Erythroblast (primary cell): ENCODE measurements at regions not wholly inside any gene's neighbourhood (a gene's known extent, or its start where the extent isn't known, plus 50 kb on each side); places are given as distances from the start of the nearest gene placed in this dataset.

Source experiments
- GATA1 ChIP-seq: IDR thresholded peaks from 2 replicates; pipeline ENCODE4 v1.6.1; 2011; ENCODE audit warnings: low read depth, mild to moderate bottlenecking, control low read depth, low read length, moderate library complexity
- POLR2A ChIP-seq: IDR thresholded peaks from 2 replicates; pipeline ENCODE4 v1.6.1; 2011; ENCODE audit warnings: mild to moderate bottlenecking, low read length

DNA sequence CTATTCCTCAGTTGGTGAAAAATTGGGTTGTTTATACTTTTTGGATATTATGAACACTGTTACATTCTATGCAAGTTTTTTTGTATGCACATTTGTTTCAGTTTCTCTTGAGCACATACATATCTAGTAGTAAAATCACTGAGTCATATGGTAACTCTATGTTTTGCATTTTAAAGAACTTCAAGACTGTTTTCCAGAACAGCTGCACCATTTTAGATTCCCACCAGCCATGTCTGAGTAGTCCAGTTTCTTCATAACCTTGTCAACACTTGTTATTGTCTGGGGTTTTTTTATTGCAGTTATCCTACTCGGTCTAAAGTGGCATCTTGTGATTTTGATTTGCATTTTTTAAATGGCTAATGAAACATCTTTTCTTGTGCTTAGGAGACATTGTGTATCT is 100.3 kb upstream of the OTOS start:
- TF ChIP-seq POLR2A (no peak), GATA1 (no peak)
